ENCODE measurements at regions not wholly inside any gene's neighbourhood (a gene's known extent, or its start where the extent isn't known, plus 50 kb on each side); places are given as distances from the start of the nearest gene placed in this dataset.

- DNase-seq (ENCODE audit: low read depth in 2 of 2), result no peak
Observed at GRCh38 chr3:24837601-24838000, 343.0 kb upstream of the THRB start.

GRCh38 chr3:24838533-24838932 lies 343.9 kb upstream of the THRB start:
- no peak for DNase-seq (ENCODE audit: low read depth in 2 of 2)

GRCh38 chr3:24843955-24844354 lies 349.3 kb upstream of the THRB start:
- no peak for DNase-seq (ENCODE audit: low read depth in 2 of 2)

- DNase-seq (ENCODE audit: low read depth in 2 of 2), result no peak
Observed at GRCh38 chr3:24845524-24846155, 351.0 kb upstream of the THRB start.

GRCh38 chr3:24846286-24846860 lies 351.7 kb upstream of the THRB start:
- DNase-seq (ENCODE audit: low read depth in 2 of 2), result no peak

- DNase-seq (ENCODE audit: low read depth in 2 of 2), result no peak
Observed at GRCh38 chr3:24850245-24850644, 355.6 kb upstream of the THRB start.

GRCh38 chr3:24853685-24854490 lies 359.2 kb upstream of the THRB start:
- no peak for DNase-seq (ENCODE audit: low read depth in 2 of 2)

GRCh38 chr3:24854748-24855147 lies 360.1 kb upstream of the THRB start:
- no peak for DNase-seq (ENCODE audit: low read depth in 2 of 2)

GRCh38 chr3:24857945-24858344 lies 363.3 kb upstream of the THRB start:
- no peak for DNase-seq (ENCODE audit: low read depth in 2 of 2)

GRCh38 chr3:24863215-24863614 lies 368.6 kb upstream of the THRB start:
- no peak for DNase-seq (ENCODE audit: low read depth in 2 of 2)

GRCh38 chr3:24867783-24868182 lies 373.1 kb upstream of the THRB start:
- DNase-seq (ENCODE audit: low read depth in 2 of 2), result no peak

GRCh38 chr3:24881239-24881638 lies 386.6 kb upstream of the THRB start:
- DNase-seq (ENCODE audit: low read depth in 2 of 2), result no peak

GRCh38 chr3:24886501-24886900 lies 391.9 kb upstream of the THRB start:
- DNase-seq (ENCODE audit: low read depth in 2 of 2), result no peak

- no peak for DNase-seq (ENCODE audit: low read depth in 2 of 2)
Observed at GRCh38 chr3:24890012-24890411, 395.4 kb upstream of the THRB start.

GRCh38 chr3:24899373-24899772 lies 404.7 kb upstream of the THRB start:
- no peak for DNase-seq (ENCODE audit: low read depth in 2 of 2)

- DNase-seq (ENCODE audit: low read depth in 2 of 2), result no peak
Observed at GRCh38 chr3:24899901-24900603, 405.4 kb upstream of the THRB start.

GRCh38 chr3:24905266-24905665 lies 410.6 kb upstream of the THRB start:
- DNase-seq (ENCODE audit: low read depth in 2 of 2), result no peak

- DNase-seq (ENCODE audit: low read depth in 2 of 2), result no peak
Observed at GRCh38 chr3:24907106-24907505, 412.5 kb upstream of the THRB start.

- DNase-seq (ENCODE audit: low read depth in 2 of 2), result no peak
Observed at GRCh38 chr3:24911076-24911475, 416.4 kb upstream of the THRB start.

GRCh38 chr3:24915639-24916038 lies 421.0 kb upstream of the THRB start:
- DNase-seq (ENCODE audit: low read depth in 2 of 2), result no peak

GRCh38 chr3:24917908-24918307 lies 423.3 kb upstream of the THRB start:
- no peak for DNase-seq (ENCODE audit: low read depth in 2 of 2)

- no peak for DNase-seq (ENCODE audit: low read depth in 2 of 2)
Observed at GRCh38 chr3:24923570-24923969, 428.9 kb upstream of the THRB start.

- DNase-seq (ENCODE audit: low read depth in 2 of 2), result no peak
Observed at GRCh38 chr3:24929521-24929920, 434.9 kb upstream of the THRB start.

Data from stimulated activated CD8-positive, alpha-beta memory T cell treated with anti-CD3 and anti-CD28 coated beads, Interleukin-7, amount 100 ng/mL, for 4 hours (primary cell).